ENCODE measurements at regions not wholly inside any gene's neighbourhood (a gene's known extent, or its start where the extent isn't known, plus 50 kb on each side); places are given as distances from the start of the nearest gene placed in this dataset.
A peak's percentile ranks its signal among the peaks of the same experiment; 100 is the strongest.

- Mint-ChIP-seq H3K4me3 (no peak overlapping the region), H3K4me1 (peaks cover 4% of the 10 kb centered on the region), H3K9me3 (no peaks in the 10 kb centered on the region), H3K27ac (peak overlapping the region; percentile 6), H3K27me3 (no peaks in the 10 kb centered on the region), H3K36me3 (no peaks in the 10 kb centered on the region)
- no peak for DNase-seq (ENCODE audit: low spot score in 2 of 2)
- ATAC-seq (ENCODE audit: low read depth) = peak; percentile 31
Measured at GRCh38 chr10:61835069-61835945, 66.2 kb upstream of the ARID5B start.

DNA sequence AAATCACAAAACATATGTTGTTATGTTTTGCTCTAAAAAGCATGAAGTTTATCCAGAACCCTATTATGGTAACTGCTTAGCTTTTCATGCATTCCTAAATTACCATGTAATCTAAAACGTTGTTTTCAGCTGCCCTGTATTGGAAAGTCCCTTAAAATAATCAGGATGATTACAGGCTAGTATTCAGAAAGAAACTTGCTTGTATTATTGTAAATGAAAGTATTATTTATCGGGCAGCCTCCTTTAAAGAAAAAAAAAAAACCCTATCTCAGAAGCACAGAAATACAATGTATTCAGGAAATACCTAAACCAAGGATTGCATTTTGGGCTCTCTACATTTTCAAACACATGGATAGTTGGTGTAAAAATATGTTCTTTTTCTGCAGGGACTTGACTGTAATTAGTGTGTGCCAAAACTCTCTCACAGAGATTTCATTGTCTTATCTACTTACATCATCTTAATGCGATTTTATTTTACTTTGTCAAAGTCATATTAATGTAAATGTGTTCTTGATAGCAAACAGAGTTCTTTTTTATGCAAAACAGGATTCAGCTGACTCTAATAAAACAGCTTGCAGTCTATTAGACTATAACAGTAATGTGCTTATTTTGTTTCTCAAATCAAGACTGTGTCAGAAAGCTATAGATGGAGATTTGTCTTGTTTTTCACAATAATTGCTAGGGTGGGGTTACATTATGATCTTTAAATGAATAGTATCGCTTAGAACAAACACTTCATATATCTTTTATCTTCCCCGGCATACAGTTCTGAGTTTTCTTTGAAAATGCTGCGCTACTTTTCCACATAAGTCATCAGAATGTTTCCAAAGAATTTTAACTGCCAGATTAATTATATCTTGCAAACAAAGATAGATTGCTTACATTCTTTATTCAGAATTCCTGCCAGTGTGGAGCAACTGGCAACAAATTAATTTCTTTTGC, 65.3 kb upstream of the ARID5B start:
- Mint-ChIP-seq H3K36me3 (no peaks in the 10 kb centered on the region), H3K27ac (no peak overlapping the region), H3K9me3 (no peaks in the 10 kb centered on the region), H3K4me1 (peaks cover 4% of the 10 kb centered on the region), H3K27me3 (no peaks in the 10 kb centered on the region), H3K4me3 (no peak overlapping the region)
- DNase-seq (ENCODE audit: low spot score in 2 of 2) (no peak), ATAC-seq (ENCODE audit: low read depth) (no peak)

DNA sequence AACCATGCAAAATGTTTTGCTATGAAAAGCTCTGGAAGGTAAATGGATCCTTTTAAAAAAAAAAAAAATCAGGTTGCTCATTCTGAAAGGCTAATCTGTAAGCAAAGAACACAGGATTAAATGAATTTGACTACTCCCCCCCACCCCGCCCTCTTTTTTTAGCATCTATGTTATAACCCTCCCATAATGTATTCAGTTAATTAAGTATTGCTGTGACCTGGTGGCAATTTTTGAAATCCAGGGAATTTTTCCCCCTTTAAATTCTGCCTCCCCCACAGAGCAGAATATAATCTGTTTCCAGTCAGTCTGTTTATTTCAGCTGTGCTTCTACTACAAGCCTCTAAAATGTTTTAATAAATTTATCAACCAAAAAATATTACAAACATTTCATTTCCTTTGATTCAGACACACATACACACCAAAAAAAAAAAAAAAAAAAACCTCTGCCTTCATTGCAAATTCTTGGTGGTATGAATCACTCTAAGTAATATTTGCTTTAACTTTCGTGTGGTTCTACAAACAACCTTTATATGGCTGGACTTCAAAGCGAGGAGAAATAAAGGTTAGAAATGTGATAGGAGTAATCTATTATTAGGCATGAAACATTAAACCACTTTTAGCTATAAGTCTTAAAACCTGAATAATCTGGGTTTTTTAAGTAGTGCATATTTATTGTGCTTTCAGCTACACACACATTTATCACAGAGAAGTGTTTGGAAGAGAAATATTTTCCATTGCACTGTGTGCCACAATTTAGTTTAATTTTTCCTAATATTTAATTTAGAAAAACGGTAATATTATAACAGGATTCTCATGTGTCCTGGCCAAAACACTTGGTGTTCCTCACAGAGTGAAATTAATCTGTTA, 64.4 kb upstream of the ARID5B start:
- Mint-ChIP-seq H3K4me1 (peaks cover 4% of the 10 kb centered on the region), H3K27me3 (no peaks in the 10 kb centered on the region), H3K36me3 (no peaks in the 10 kb centered on the region), H3K9me3 (no peaks in the 10 kb centered on the region), H3K4me3 (no peak overlapping the region), H3K27ac (no peak overlapping the region)
- no peak for DNase-seq (ENCODE audit: low spot score in 2 of 2)
- ATAC-seq (ENCODE audit: low read depth) = no peak

DNA sequence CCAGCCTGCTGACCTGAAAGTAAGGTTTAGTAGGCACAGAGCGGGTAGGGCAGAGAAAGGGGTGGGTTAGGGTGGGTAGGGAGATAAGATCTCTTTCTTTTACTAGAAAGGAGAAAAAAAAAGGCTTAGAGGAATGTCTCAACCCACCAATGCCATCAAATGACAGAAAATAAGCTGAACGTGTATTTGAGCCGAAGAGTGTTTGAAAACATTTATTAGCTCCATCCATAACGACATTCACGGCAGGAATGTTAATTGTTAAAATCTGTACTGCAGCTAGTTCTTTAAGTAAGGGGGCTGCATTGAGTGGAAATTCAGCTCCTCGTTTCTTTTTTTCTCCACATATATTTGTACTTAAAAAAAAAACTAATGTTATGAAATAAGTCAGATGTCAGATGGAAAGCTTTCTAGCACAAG, 63.7 kb upstream of the ARID5B start:
- H3K9me3 Mint-ChIP-seq = no peaks in the 10 kb centered on the region
- peaks cover 4% of the 10 kb centered on the region for H3K4me1 Mint-ChIP-seq
- no peaks in the 10 kb centered on the region for H3K36me3 Mint-ChIP-seq
- H3K27ac Mint-ChIP-seq = no peak overlapping the region
- no peak overlapping the region for H3K4me3 Mint-ChIP-seq
- ATAC-seq (ENCODE audit: low read depth) = no peak
- DNase-seq (ENCODE audit: low spot score in 2 of 2) = no peak
- H3K27me3 Mint-ChIP-seq = no peaks in the 10 kb centered on the region

- ATAC-seq (ENCODE audit: low read depth) (no peak), DNase-seq (ENCODE audit: low spot score in 2 of 2) (no peak)
- Mint-ChIP-seq H3K27me3 (no peaks in the 10 kb centered on the region), H3K27ac (no peak overlapping the region), H3K9me3 (no peaks in the 10 kb centered on the region), H3K4me3 (no peak overlapping the region), H3K36me3 (no peaks in the 10 kb centered on the region), H3K4me1 (peaks cover 4% of the 10 kb centered on the region)
Measured at GRCh38 chr10:61839916-61840315, 61.6 kb upstream of the ARID5B start.

GRCh38 chr10:61840403-61840802, 61.1 kb upstream of the ARID5B start:
- no peaks in the 10 kb centered on the region for H3K4me1 Mint-ChIP-seq
- no peaks in the 10 kb centered on the region for H3K9me3 Mint-ChIP-seq
- H3K27ac Mint-ChIP-seq = no peak overlapping the region
- DNase-seq (ENCODE audit: low spot score in 2 of 2) = no peak
- H3K27me3 Mint-ChIP-seq = no peaks in the 10 kb centered on the region
- H3K36me3 Mint-ChIP-seq = no peaks in the 10 kb centered on the region
- ATAC-seq (ENCODE audit: low read depth) = no peak
- no peak overlapping the region for H3K4me3 Mint-ChIP-seq

DNA sequence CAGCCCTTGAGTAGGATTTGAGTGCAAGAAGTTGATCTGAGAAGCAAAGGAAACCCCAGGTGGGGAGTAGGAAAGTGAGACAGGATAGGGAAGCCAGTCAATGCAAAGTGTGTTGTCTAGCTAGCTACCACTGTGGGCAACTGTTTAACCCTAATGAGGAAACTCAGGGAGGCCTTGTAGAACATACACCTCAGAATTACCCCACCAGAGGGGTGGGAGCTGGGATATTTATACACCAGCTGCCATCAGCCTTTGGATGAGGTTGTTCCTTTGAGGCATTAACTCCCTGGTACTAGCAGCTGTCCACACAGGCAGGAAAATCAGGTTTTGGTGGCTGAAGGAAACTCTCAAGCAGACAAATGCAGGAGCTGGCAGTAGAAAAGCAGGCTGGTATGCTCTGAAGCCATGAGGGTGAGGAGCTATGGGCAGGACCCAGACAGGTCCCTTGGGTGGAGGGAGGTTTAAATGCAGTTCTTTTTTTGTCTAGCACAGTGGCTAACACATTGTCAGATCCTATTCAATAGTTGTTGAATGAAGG, 60.1 kb upstream of the ARID5B start:
- H3K9me3 Mint-ChIP-seq = no peaks in the 10 kb centered on the region
- DNase-seq (ENCODE audit: low spot score in 2 of 2) = no peak
- no peak overlapping the region for H3K4me3 Mint-ChIP-seq
- peak overlapping the region; percentile 2 for H3K27ac Mint-ChIP-seq
- no peaks in the 10 kb centered on the region for H3K27me3 Mint-ChIP-seq
- no peaks in the 10 kb centered on the region for H3K4me1 Mint-ChIP-seq
- no peak for ATAC-seq (ENCODE audit: low read depth)
- no peaks in the 10 kb centered on the region for H3K36me3 Mint-ChIP-seq

DNA sequence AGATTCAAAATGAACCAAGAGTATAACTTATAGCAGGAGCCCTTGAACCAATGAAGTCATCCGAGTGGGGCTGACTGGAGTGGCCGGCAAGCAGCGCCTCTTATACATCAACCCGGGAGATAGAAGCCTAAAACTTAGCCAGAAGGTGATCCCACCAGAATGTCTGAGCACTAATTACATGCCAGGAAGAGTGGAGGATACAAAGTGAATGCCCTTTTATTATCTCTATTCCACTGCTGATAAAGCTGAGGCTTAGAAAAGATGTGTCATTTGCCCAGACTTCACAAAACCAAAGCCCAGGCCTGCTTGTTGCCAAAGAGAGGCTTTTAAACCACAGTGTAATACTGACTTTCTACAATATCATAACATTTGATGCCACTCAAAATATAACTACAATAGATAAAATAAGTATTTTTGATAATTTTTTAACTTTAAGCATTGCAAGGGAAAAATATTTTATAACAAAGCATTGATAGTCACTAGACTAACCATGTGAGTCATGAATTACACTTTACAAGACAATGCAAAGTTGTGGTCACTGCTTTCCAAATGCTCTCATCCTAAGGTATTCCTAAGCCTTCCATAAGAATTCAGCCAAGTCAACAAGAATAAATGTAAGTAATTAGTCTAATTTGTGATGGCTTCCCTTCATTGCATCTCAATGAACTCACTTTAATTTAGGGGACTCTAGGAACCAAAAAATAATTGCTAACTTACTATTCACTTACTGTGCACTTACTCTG, 58.6 kb upstream of the ARID5B start:
- no peak for DNase-seq (ENCODE audit: low spot score in 2 of 2)
- Mint-ChIP-seq H3K9me3 (no peaks in the 10 kb centered on the region), H3K27ac (no peak overlapping the region), H3K36me3 (no peaks in the 10 kb centered on the region), H3K4me1 (peaks cover 2% of the 10 kb centered on the region), H3K4me3 (no peak overlapping the region), H3K27me3 (no peaks in the 10 kb centered on the region)
- ATAC-seq (ENCODE audit: low read depth) = no peak

DNA sequence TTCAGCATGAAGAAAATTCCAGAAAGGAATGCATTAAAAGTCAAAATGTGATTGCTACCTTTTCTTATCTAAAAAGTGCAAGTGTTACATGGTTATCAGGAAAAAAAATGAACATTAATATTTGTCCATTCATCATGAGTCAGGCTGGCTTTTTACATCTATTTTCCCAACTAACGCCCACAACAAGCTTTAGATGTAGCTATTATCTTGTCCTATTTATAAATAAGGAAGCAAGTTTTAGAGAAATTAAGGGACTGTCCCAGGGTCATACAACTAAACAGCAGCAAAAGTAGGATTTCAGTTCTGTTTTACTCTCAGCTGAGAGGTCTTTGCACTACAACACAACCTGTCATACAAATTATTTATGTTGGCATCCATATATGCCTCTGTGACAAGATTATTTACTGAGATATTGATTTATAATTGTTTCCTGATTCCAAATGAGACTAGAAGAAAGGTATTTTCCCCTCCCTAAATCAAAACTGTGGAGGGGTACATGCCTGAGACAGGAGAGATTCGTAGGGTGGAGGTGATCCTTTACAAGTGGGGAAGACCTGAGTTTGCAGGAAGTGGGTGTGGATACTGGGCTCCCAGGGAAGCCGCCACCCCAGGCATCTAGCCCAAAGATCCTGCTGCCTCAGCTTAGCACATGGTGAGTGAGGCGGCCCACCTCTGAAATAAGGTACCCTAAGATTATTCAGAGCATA, 57.2 kb upstream of the ARID5B start:
- ATAC-seq (ENCODE audit: low read depth) (no peak), DNase-seq (ENCODE audit: low spot score in 2 of 2) (no peak)

DNA sequence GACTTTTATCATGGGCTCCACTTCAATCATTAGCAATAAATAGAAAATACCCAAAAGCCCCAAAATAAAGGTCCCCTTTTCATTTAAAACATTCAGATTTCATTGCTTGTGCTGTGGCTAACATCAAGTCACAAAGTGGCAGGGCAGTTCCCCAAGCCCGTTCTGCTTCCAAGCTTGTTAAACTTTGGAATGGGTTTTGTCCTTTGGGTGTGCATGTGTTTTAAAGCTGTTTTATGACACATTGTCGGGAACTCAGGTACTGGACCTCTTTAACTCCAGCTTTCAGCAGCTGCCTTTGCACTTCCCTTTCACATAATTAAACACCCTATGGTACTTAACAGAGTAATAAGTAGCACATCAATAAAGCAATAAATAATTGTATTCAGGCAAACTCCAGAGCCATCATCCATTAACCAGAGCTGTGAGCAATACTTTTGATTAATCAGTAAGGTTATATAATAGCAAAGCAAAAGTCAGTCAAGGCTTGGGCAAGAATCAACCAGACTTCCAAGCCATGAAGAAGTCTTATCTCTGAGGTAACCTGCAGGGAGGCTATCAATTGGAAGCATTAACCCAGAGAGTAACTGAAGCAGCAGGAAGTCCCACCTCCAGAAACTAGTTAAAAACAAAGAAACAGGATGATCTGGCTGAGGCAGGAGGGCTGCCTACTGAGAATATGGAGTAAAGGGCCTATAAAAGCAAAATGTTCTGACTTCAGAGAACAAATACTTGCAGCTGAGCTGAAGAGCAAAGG, 56.1 kb upstream of the ARID5B start:
- H3K27ac Mint-ChIP-seq = no peak overlapping the region
- no peaks in the 10 kb centered on the region for H3K27me3 Mint-ChIP-seq
- H3K4me1 Mint-ChIP-seq = peaks cover 2% of the 10 kb centered on the region
- H3K9me3 Mint-ChIP-seq = no peaks in the 10 kb centered on the region
- DNase-seq (ENCODE audit: low spot score in 2 of 2) (no peak), ATAC-seq (ENCODE audit: low read depth) (no peak)
- no peak overlapping the region for H3K4me3 Mint-ChIP-seq
- H3K36me3 Mint-ChIP-seq = peaks cover 1% of the 10 kb centered on the region

More for the DNA sequence above, 57.2 kb upstream of the ARID5B start:
- H3K27ac Mint-ChIP-seq = no peak overlapping the region
- H3K27me3 Mint-ChIP-seq = no peaks in the 10 kb centered on the region
- no peaks in the 10 kb centered on the region for H3K9me3 Mint-ChIP-seq
- peaks cover 2% of the 10 kb centered on the region for H3K4me1 Mint-ChIP-seq
- no peak overlapping the region for H3K4me3 Mint-ChIP-seq
- H3K36me3 Mint-ChIP-seq = no peaks in the 10 kb centered on the region

GRCh38 chr10:61845950-61846268, 55.6 kb upstream of the ARID5B start:
- no peak overlapping the region for H3K27ac Mint-ChIP-seq
- H3K9me3 Mint-ChIP-seq = no peaks in the 10 kb centered on the region
- H3K27me3 Mint-ChIP-seq = no peaks in the 10 kb centered on the region
- no peak for DNase-seq (ENCODE audit: low spot score in 2 of 2)
- H3K4me1 Mint-ChIP-seq = peaks cover 2% of the 10 kb centered on the region
- H3K4me3 Mint-ChIP-seq = no peak overlapping the region
- ATAC-seq (ENCODE audit: low read depth) = no peak
- peaks cover 1% of the 10 kb centered on the region for H3K36me3 Mint-ChIP-seq

DNA sequence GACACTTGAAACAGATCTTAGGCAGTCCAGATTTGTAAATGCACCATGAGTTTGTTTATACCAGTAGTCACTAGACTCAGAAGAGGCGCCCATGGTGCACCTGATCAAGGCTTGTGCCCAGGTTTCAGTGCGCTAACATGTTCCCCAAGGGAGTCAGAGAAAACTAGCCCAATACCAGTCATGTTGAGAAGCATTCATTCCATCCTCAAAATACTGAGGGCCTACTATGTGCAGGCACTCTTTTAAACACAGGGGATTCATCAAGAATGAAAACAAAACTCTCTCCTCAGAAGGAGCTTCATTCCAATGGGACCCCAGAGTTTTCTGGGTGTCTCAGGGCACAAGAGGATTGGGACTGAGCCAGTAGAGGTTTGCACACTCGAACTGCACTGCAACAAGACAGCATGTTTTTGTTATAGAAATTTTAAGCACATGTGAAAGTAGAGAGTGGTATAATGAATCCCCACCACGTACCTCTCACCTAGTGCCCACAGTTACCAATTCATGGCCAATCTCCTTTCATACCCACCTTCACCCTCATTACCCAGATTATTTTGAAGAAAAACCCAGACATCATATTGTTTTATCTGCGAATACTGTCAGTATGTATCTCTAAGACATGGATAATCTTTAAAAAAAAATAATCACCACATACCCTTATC, 55.0 kb upstream of the ARID5B start:
- no peak overlapping the region for H3K27ac Mint-ChIP-seq
- H3K4me3 Mint-ChIP-seq = no peak overlapping the region
- no peaks in the 10 kb centered on the region for H3K9me3 Mint-ChIP-seq
- peaks cover 2% of the 10 kb centered on the region for H3K4me1 Mint-ChIP-seq
- ATAC-seq (ENCODE audit: low read depth) (no peak), DNase-seq (ENCODE audit: low spot score in 2 of 2) (no peak)
- H3K36me3 Mint-ChIP-seq = peaks cover 3% of the 10 kb centered on the region
- H3K27me3 Mint-ChIP-seq = peaks cover 1% of the 10 kb centered on the region

Data from memory B cell (primary cell).